ENCODE measurements at regions not wholly inside any gene's neighbourhood (a gene's known extent, or its start where the extent isn't known, plus 50 kb on each side); places are given as distances from the start of the nearest gene placed in this dataset.

- TF ChIP-seq POLR2A (IDR thresholded peaks at IDR 0.05; ENCODE audit: low read depth, low read length) (no peak), POLR2AphosphoS5 (IDR thresholded peaks at IDR 0.05; ENCODE audit: low read depth, low read length) (no peak), TAF1 (IDR thresholded peaks at IDR 0.05; ENCODE audit: low read depth, low read length) (no peak), POU2F2 (IDR thresholded peaks at IDR 0.05; ENCODE audit: low read depth, low read length) (no peak)
Measured at GRCh38 chr2:12642859-12643258, 73.9 kb upstream of the TRIB2 start.
